ENCODE measurements at regions not wholly inside any gene's neighbourhood (a gene's known extent, or its start where the extent isn't known, plus 50 kb on each side); places are given as distances from the start of the nearest gene placed in this dataset. TPM values are rescaled to one million over a fixed set of nuclear protein-coding genes. Genes with fewer than 3 reads are reported as not detected.

GRCh38 chr10:1802413-1802812 lies 65.1 kb upstream of the ADARB2 start:
- Histone ChIP-seq H3K4me2 (ENCODE audit: insufficient read depth, low read length) (no peak overlapping the region), H3K36me3 (ENCODE audit: insufficient read depth, low read length) (no peaks in the 10 kb centered on the region), H3K79me2 (ENCODE audit: insufficient read depth, low read length) (no peaks in the 10 kb centered on the region), H3K4me1 (ENCODE audit: insufficient read depth, low read length) (no peaks in the 10 kb centered on the region), H3K27me3 (ENCODE audit: insufficient read depth, low read length) (no peaks in the 10 kb centered on the region), H3K9me3 (ENCODE audit: low read depth, low read length) (peaks cover 9% of the 10 kb centered on the region), H2AFZ (ENCODE audit: low read length) (no peak overlapping the region), H4K20me1 (ENCODE audit: insufficient read depth, low read length) (no peaks in the 10 kb centered on the region), H3K4me3 (ENCODE audit: insufficient read depth, low read length) (no peak overlapping the region), H3K27ac (ENCODE audit: low read depth, low read length) (no peak overlapping the region)
- TF ChIP-seq CTCF (IDR thresholded peaks at IDR 0.05; ENCODE audit: extremely low read depth, low read depth, low read length) = no peak
- no peak for DNase-seq (ENCODE audit: insufficient read length, low spot score, missing footprints)

- H3K79me2 ChIP-seq (ENCODE audit: insufficient read depth, low read length) = no peaks in the 10 kb centered on the region
- H3K4me2 ChIP-seq (ENCODE audit: insufficient read depth, low read length) = no peak overlapping the region
- H3K9me3 ChIP-seq (ENCODE audit: low read depth, low read length) = no peaks in the 10 kb centered on the region
- no peaks in the 10 kb centered on the region for H3K27me3 ChIP-seq (ENCODE audit: insufficient read depth, low read length)
- H3K36me3 ChIP-seq (ENCODE audit: insufficient read depth, low read length) = no peaks in the 10 kb centered on the region
- DNase-seq (ENCODE audit: insufficient read length, low spot score, missing footprints) = no peak
- H2AFZ ChIP-seq (ENCODE audit: low read length) = no peak overlapping the region
- H4K20me1 ChIP-seq (ENCODE audit: insufficient read depth, low read length) = no peaks in the 10 kb centered on the region
- H3K27ac ChIP-seq (ENCODE audit: low read depth, low read length) = no peak overlapping the region
- TF ChIP-seq CTCF (IDR thresholded peaks at IDR 0.05; ENCODE audit: extremely low read depth, low read depth, low read length) = no peak
- H3K4me1 ChIP-seq (ENCODE audit: insufficient read depth, low read length) = no peaks in the 10 kb centered on the region
- no peak overlapping the region for H3K4me3 ChIP-seq (ENCODE audit: insufficient read depth, low read length)
Observed at GRCh38 chr10:1788401-1788800, 51.1 kb upstream of the ADARB2 start.

Small RNA genes lying in the stretch of these regions (small RNA-seq; reads per million reads assigned to genes)
- gene MIR6072 = not detected
- not detected for gene RNU6-576P
- gene RNU6-889P = not detected

All from osteoblast (primary cell).